SK-N-SH treated with all-trans-retinoic acid at 6 μM for 48 hours (cell line): ENCODE measurements at regions not wholly inside any gene's neighbourhood (a gene's known extent, or its start where the extent isn't known, plus 50 kb on each side); places are given as distances from the start of the nearest gene placed in this dataset.

ENCODE experiments used
- PPARA ChIP-seq: fragments of 250-450 bp; sonication (Bioruptor Pico); IDR thresholded peaks from 2 replicates; pipeline ENCODE4 v1.5.0; 2020; ENCODE audit warnings: mild to moderate bottlenecking, borderline replicate concordance
- RARB ChIP-seq: fragments of 250-450 bp; sonication (Bioruptor Pico); IDR thresholded peaks from 2 replicates; pipeline ENCODE4 v1.8.0; 2021; ENCODE audit warnings: mild to moderate bottlenecking, moderate library complexity
- TOX ChIP-seq: fragments of 250-450 bp; sonication (Bioruptor Pico); IDR thresholded peaks from 2 replicates; pipeline ENCODE4 v1.8.0; 2021; ENCODE audit warnings: mild to moderate bottlenecking, moderate library complexity, borderline replicate concordance
- ZC3H10 ChIP-seq: fragments of 250-450 bp; sonication (Bioruptor Pico); IDR thresholded peaks from 2 replicates; pipeline ENCODE4 v1.5.1; 2021; ENCODE audit warnings: mild to moderate bottlenecking, moderate library complexity
- TF ChIP-seq, protein P1 (sequence below): fragments of 250-450 bp; sonication (Bioruptor Pico); IDR thresholded peaks from 2 replicates; pipeline ENCODE4 v1.5.1; 2020; ENCODE audit warnings: low read depth, mild to moderate bottlenecking, moderate library complexity
- TF ChIP-seq, protein P2 (sequence below): fragments of 250-450 bp; sonication (Bioruptor Pico); IDR thresholded peaks from 2 replicates; pipeline ENCODE4 v1.5.1; 2021; ENCODE audit warnings: mild to moderate bottlenecking, moderate library complexity

DNA sequence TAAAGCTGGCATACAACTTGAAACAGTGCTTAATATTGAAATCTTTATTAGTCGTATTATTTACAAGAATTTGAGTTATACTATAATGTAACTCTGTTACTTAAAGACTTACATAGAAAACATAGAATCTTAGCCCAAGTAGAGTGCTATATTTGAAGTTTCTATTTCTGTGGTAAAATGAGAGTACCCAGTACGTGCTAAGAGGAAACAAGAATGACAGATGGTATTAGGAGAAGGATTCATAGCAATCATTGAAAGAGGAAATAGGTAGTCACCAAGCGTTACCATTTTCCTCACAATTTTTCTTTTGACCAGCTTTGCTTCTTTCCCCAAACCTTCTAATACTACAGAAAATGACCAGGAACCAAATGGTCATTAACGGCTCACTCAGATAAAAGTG lies 412.1 kb upstream of the GRIA3 start:
- TF ChIP-seq TOX (CRISPR knock-in tag) (no peak), PPARA (CRISPR knock-in tag) (no peak), ZC3H10 (CRISPR knock-in tag) (no peak), RARB (no peak)
- TF ChIP-seq, protein P1, sequence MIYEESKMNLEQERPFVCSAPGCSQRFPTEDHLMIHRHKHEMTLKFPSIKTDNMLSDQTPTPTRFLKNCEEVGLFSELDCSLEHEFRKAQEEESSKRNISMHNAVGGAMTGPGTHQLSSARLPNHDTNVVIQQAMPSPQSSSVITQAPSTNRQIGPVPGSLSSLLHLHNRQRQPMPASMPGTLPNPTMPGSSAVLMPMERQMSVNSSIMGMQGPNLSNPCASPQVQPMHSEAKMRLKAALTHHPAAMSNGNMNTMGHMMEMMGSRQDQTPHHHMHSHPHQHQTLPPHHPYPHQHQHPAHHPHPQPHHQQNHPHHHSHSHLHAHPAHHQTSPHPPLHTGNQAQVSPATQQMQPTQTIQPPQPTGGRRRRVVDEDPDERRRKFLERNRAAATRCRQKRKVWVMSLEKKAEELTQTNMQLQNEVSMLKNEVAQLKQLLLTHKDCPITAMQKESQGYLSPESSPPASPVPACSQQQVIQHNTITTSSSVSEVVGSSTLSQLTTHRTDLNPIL (CRISPR knock-in tag), result no peak
- TF ChIP-seq, protein P2, sequence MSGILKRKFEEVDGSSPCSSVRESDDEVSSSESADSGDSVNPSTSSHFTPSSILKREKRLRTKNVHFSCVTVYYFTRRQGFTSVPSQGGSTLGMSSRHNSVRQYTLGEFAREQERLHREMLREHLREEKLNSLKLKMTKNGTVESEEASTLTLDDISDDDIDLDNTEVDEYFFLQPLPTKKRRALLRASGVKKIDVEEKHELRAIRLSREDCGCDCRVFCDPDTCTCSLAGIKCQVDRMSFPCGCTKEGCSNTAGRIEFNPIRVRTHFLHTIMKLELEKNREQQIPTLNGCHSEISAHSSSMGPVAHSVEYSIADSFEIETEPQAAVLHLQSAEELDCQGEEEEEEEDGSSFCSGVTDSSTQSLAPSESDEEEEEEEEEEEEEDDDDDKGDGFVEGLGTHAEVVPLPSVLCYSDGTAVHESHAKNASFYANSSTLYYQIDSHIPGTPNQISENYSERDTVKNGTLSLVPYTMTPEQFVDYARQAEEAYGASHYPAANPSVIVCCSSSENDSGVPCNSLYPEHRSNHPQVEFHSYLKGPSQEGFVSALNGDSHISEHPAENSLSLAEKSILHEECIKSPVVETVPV (CRISPR knock-in tag), result no peak
